GM18519 (cell line): ENCODE measurements at regions not wholly inside any gene's neighbourhood (a gene's known extent, or its start where the extent isn't known, plus 50 kb on each side); places are given as distances from the start of the nearest gene placed in this dataset.
"Not testable (repeated sequence)": the region's sequence is repeated elsewhere in the genome, so short reads cannot be mapped to it uniquely, and the experiment has no call there.

Source experiments
- ATAC-seq: cut with Tn5 transposase; IDR thresholded peaks from one replicate; pipeline ENCODE4 v1.9.1; 2021; ENCODE audit warnings: mild to moderate bottlenecking, moderate library complexity; ENCODE audit not compliant: unreplicated experiment, low FRiP score

DNA sequence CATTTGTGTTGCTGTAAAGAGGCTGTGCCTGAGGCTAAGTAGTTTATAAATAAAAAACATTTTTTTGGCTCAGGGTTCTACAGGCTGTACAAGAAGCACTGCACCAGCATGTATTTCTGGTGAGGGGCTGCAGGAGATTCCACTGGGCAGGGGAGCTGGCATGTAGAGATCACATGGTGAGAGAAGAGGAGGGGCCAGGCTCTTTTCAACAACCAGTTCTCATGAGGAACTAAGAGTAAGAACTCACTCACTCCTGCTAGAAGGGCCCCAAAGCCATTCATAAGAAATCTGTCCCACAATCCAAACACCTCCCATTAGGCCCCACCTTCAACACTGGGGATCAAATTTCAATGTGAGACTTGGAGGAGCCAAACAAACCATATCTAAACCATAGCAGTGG, 214.9 kb upstream of the LMCD1 start:
- no peak for ATAC-seq

DNA sequence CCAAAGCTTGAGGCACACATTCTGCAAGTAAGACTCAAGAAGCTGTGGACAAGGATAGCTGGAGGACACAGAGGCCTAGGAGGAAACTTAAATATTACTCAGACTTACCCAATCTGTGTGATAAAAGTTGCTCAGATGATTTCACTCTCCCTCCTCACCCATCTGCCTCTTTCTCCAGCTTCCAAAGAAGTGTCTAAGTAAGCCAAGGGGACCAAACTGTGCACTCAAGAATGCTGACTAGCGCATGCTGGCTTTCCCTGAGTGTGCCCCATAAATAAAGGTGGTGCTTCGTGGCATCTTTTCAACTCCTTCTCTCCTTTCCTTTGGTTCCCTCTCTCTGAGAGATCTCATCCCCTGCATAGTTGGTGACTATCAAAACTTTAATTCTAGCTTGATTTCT, 211.0 kb upstream of the LMCD1 start:
- no peak for ATAC-seq

DNA sequence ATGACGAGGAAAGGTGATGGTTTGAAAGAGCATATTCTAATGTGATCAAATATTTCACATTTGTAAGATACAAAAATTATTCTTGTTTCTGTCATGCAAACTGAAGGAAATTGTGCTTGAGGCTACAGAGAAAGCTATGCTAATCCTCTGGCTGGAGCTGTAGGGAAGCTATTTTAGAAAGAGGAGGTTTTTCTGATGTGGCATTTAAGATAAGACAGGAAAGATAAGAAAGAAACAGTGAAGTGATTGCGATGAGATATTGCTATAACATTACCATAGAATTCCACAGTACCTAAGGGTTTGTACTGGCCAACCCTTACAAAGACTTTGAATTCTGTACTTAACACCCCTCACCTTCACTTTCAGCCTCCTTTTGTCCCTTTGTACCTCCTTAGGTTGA, 205.2 kb upstream of the LMCD1 start:
- ATAC-seq: no peak

DNA sequence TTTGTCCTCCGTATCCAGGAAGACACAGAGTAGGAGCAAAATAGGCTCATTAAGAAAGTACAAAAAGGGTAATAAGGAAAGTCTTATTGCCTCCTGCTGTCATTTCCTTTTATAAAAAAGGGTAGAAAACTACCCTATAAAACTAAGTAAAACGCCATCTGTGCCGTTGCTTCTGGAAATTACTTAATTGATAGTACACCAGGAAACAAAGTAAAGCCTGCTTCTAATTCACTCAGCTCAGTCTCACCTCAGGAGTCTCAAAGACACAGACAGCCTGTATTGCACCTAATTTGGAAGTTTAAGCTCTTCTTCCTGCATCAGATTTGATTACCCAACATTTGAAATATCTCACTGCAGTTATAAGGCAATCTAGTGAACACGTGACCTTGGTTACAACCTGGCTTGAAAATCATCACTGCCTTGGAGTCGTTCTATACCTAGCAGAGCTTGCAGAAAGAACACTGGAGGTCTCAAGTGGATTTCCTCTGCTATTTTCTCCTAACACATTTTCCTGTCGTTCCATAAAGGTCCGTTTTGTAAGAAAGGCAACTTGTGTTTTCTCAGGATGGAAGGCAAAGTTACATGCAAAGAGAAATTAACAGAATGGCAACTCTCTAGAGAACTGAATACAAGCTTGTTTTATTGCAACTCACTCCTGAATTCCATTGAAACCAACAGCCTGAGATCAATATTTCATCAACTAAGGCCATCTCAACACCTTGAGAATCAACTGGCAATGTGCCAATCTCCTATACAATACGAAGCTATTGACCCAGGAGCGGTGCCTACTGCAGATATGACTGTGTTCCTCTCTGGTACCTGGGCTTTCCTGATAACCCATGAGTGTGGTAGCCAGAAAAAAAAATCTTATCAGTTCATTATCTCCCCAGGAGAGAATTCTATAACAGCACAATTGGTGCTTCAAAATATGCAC, 203.3 kb upstream of the LMCD1 start:
- ATAC-seq: no peak

DNA sequence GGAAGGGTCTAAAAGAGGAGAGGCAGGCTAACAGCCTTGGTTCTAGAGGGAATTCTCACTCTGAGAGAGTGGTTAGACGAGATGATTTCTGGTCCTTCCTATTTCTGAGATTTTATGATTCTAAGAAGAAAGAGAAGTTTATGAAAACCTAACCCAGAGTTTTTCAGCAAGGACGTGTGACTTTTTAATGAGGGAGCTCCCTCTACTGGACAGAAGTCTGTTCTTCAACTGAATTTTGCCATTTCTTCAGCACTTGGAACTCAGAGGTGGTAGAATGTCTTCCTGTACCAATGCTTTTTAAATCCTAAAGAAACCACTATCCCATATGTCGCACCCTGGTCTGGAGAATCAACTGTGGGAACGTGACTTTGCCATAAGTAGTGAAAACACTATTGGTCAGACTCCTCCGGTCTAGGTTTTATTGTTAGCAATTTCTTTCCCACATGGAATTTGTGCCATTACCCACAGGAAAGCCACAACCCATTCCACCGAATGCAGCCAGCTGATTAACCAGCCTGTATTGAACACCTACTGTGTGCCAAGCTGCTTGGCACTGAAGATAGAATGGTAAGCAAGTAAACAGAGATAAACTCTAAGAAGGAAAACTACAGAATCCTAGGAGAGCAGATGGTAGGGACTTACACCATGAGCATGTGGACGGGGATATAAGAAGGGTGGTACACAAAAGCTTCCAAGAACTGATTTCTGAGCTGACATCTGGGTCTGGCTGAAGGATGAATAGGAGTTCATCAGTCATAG, 199.5 kb upstream of the LMCD1 start:
- ATAC-seq: peak; percentile 74

DNA sequence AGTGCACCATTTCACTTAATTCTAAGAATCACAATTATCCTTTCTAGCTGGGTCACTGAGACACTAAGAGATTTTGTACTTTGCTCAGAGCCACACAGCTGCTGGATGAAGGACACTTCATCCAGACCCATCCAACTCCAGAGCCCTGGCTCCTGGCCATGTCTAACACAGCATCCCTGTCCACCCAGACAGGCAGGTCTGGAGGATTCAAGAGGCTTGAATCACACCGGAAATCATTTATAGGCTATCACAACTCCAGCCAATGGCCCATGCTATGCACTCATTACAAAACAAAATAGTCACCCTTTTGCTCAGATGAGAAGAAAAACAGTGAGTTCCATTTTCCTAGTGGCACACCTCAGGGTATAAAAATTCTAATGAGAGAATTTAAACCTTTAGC, 198.2 kb upstream of the LMCD1 start:
- ATAC-seq: no peak

DNA sequence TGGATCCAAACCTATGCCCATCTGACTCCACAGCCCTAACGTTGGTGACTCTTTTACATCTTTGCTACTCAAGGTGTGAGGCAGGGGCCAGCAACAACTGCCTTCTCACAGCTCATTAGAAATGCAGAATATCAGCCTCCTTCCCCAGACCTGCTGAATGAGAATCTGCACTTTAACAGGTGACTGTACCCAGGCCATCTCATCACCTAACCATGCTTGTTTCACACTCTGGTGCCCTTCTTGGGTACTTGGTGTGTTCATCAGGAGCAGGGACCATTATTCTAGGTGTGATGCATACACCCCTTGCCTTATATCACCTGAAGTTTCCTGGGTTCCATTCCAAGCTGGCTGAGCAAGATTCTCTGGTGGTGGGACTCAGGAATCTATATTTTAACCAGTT, 196.3 kb upstream of the LMCD1 start:
- no peak for ATAC-seq

DNA sequence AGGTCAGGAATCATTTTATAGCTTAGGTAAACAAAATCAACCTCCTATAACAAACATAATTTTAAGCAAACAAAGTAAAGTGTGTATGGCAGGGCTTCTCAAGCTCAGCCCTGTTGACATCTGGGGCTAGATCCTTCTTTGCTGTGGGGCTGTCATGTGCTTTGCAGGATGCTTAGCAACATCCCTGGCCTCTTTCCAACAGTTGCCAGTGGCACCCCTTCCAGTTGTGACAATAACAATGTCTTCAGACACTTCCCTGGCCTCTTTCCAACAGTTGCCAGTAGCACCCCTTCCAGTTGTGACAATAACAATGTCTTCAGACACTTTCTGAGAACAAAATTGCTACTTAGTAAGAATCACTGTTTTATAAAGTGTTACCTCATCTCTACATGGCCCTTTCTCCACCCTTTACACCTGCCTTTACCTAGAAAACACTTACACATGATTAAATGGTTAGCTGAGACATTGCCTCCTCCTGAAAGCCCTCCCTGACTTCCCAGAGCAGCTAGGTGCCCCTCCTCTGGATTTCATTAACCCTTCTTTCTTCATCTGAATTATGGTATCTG, 194.0 kb upstream of the LMCD1 start:
- ATAC-seq: no peak

DNA sequence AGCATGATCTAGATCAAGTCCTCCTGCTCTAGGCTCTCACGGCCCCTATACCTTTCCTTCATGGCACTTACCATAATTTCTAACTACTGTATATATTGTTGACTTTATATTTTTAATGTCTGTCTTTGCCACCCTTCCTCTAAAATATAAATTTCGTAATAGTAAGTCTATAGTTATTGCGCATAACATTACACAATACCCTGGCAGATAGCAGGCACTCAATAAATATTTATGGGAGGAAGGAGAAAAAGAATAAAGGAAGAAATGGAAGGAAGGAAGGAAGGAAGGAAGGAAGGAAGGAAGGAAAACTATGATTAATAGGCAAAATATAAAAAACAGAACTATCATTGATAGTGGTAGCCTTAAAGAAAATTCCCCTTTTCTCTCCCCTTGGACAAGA, 190.3 kb upstream of the LMCD1 start:
- ATAC-seq: no peak

DNA sequence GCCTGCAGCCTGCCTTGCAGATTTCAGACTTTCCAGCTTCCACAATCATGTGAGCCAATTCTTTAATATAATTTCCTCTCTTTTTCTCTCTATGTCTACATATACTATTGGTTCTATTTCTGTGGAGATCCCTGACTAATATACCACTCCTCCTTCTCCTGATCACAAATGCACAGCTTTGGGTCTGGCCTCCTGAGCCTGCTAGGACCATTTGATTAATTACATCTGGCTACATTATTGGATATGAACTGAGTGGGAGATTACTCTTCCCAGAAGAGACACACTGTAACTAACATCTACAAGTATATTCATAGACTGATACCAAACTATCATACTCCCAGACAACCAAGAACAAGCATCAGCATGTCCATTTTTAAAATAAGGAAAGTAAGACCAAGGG, 188.9 kb upstream of the LMCD1 start:
- ATAC-seq: no peak

DNA sequence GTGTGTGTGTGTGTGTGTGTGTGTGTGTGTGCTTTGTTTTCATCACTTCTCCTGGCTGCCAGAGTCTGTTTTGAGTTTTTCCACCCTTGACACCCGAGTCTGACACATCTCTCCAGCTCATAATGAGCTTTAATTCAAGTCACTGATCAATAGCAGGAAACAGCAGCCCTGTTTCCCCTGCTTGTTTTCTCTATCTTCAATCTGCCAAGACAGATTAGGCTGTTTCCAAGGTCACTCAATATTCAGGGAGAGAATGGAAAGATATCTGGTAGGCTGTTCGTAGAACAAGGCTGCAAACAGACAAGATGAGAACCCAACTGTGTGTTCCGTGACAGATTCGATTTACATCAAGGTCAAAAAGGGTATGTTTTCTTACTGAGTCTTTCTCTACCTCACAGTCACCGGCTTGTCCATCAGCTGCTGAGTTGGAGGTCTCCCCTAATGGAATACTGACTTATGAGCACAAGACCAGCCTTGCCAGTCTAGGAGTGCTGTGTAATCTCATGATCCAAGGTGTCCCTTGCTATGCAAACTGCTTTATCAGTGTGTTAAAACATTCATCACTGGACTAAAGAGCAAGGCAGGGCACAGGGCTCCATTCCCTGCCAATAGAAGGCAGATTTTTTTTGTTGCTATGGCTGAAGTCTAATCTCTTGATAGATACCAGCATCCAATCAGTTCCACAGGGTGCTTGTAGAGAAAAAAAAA, 187.9 kb upstream of the LMCD1 start:
- no peak for ATAC-seq

DNA sequence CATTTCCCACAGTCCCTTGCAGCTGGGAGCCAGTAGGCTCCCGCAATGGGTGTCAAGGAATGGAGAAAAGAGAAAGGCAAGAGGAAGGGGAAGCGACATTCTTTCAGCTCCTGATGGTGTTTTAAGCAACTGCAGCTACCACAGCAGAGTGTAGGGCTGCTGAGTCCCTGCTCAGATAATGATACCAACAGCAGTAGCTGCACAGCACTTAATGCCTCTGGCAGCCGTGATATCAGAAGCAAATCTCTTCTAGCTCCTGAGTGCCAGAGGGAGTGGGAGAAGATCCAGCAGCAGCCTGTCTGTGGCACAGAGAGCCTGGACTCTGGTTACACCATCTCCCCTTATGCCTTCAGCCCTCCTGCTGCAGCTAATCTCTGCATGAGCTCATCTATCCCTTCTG, 186.1 kb upstream of the LMCD1 start:
- not testable (repeated sequence) for ATAC-seq

DNA sequence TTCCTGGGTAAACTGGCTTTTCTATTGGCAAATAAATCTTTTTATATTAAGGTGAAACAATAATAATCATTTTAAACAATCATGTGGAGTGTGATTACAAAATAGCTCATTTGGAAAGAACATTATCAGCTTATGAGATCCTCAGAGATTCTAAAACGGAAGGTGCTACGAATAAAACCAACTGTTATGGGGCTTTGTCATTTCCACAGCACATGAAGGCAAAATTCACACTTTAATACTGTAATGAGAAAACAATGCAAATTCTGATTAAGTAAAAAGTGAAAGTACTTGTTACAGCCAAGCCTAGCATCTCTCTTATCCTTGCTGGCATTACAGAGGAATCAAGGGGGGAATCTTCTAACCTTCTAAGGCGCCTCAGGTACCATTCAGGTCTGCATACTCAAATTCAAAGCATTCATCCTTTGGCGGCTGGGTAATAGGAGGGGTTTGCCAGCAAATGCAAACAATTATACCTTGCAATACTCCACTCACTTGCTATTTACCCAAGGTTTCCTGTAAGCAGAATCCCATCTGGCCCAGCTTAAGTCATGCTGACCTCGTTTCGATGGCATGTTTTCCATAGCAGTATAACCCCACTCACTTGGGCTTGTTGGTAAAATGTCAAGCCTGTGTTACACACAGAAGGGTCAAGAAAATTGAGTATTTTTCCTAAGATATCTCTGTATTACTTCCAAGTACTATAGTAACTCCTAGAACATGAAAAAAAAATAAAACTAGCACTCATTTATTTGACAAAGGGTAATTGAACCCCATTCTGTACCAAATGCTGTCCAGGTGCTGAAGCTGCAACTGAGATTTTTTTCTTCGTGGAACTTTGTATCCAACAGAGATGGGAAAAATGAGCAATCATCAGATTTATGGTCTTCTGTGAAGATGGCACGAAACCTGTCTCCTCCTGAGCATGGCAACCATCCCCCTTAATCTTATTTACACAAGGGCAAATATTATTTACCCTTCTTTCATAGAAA, 183.7 kb upstream of the LMCD1 start:
- no peak for ATAC-seq

DNA sequence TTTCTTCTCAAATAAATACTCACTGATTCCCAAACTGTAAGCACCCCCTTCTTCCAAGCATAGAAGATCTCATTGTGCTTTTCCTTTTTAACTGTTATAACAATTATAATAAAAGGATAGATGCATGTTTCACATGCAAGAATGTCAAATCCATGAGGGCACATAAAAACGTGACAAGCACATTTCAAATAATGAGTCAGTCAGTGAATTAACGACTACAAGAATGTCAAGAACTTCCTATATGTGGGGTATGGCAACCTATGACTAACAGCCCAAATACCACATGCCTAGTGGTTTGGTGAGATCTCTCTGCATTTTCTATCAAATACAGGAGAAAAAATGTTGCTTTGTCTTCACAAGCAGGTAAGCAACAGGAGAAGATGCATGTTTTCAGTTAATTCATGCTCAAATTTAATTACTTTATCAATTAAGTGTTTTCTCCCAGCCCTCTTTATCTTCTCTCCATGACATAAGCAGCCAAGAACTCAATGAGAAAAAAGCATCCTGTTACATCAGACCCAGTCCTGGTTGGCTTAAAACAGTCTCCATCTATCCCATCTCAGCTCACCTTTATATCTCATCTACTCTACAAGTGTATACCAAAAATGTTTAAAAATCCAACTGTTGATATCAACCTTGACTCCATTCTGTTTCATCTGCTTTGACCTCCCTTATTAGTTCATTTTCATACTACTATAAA, 181.5 kb upstream of the LMCD1 start:
- ATAC-seq: no peak

DNA sequence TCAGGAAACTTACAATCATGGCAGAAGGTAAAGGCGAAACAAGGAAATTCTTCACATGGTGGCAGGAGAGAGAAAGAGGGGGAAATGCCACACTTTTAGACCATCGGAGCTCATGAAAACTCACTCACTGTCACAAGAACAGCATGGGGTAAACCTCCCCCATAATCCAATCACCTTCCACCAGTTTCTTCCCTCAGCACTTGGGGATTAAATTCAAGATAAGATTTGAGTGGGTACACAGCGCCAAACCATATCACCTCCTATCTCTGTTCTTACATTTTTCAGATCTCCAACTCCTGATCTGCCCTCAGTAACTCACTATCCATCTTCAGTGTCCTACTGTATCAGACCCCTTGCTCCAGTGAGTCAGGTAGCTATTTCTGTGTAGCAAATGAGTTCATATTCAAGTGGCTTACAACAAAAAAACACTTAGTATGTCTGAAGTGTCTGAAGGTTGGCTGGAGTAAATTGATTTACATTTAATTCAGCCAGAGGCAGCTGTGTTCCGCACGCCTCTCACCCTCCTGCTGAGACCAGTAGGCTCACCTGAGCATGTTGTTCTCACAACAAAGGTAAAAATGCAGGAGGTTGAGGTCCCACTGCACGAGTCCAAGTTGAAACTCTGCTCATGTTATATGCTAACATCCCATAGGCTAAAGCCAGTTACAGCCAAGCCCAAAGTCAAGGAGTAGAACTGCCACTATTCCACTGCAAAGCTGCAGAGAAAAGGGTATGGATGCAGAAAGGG, 180.7 kb upstream of the LMCD1 start:
- no peak for ATAC-seq

DNA sequence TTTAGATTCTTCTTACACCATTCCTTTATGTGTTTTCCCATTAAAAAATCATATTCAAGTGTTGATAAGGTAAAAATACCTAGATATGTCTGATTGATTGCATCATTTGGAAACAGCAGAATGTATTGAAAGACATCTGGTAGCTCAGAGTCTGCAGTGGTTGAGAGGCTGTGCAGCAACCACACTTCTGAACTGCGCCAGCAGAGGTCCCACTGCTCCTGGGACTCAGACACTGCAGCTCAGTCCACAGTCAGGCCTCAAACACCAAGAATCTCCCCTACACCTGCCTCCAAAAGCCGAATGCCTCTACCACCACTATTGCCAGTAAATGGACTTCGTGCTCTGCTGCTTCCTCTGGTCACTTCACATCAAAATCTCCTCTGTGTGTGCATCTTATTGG, 176.9 kb upstream of the LMCD1 start:
- peak; percentile 86 for ATAC-seq

DNA sequence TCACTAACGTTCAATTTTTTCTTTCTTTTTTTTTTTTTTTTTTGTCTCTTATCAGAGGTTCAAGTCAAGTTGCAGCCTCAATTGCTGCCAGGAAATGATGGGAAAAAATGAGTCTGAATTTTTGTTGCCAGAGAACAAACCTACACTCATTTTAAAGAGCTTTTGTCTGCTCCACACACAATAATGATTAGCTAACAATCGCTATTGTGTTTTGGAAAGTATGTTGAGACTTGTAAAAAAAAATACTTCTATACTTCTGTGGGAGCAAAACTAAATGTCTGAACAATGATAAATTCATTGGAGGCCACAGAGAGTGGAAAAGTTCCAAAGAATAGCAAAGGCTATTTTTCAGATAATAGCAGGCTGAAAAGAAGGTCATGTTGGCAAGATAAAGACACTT, 176.3 kb upstream of the LMCD1 start:
- ATAC-seq: no peak

DNA sequence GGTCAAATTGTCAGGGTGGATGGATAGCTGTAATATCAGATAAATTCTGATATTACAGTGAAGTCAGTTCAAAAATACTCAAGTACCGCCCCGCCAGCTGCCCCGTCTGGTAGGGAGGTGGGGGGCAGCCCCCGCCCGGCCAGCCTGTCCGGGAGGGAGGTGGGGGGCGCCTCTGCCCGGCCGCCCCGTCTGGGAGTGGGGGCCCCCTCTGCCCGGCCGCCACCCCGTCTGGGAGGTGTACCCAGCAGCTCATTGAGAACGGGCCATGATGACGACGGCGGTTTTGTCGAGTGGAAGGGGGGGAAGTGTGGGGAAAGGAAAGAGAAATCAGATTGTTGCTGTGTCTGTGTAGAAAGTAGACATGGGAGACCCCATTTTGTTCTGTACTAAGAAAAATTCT, 175.8 kb upstream of the LMCD1 start:
- ATAC-seq: not testable (repeated sequence)
